Astrocyte (in vitro differentiated cells and primary cell): ENCODE measurements at regions not wholly inside any gene's neighbourhood (a gene's known extent, or its start where the extent isn't known, plus 50 kb on each side); places are given as distances from the start of the nearest gene placed in this dataset.

Experiments
- EZH2 ChIP-seq: IDR thresholded peaks from 2 replicates; pipeline ENCODE4 v1.6.1; 2012; ENCODE audit warnings: mild to moderate bottlenecking, low read length, inconsistent platforms; ENCODE audit not compliant: insufficient read depth
- TF ChIP-seq, protein P1 (sequence below): IDR thresholded peaks from 2 replicates; pipeline ENCODE4 v1.5.1; 2011; ENCODE audit warnings: low read depth, mild to moderate bottlenecking, inconsistent platforms, low read length, moderate library complexity; ENCODE audit not compliant: insufficient read depth

DNA sequence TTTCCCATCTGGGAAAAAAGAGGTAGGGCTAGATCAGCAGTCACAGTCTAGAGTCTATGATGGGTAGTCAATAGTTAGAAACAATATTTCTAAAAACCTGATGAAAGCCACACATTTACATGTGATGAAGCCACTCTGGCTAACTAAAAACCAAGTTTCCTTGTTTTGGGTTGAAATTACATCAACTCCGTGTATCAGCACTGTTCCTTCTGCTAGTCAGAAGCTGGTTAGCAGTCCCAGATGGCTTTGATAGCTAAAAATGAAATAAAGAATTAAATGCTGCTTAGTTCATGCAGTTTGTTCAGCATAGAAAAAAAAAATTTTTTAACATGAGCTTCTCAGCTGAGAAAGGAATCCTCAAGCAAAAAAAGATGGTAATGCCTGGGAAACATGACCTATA is 136.7 kb downstream of the FAM114A2 start:
- TF ChIP-seq, protein P1, sequence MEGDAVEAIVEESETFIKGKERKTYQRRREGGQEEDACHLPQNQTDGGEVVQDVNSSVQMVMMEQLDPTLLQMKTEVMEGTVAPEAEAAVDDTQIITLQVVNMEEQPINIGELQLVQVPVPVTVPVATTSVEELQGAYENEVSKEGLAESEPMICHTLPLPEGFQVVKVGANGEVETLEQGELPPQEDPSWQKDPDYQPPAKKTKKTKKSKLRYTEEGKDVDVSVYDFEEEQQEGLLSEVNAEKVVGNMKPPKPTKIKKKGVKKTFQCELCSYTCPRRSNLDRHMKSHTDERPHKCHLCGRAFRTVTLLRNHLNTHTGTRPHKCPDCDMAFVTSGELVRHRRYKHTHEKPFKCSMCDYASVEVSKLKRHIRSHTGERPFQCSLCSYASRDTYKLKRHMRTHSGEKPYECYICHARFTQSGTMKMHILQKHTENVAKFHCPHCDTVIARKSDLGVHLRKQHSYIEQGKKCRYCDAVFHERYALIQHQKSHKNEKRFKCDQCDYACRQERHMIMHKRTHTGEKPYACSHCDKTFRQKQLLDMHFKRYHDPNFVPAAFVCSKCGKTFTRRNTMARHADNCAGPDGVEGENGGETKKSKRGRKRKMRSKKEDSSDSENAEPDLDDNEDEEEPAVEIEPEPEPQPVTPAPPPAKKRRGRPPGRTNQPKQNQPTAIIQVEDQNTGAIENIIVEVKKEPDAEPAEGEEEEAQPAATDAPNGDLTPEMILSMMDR: no peak
- no peak for TF ChIP-seq EZH2
